HG03342 (cell line): ENCODE measurements at regions not wholly inside any gene's neighbourhood (a gene's known extent, or its start where the extent isn't known, plus 50 kb on each side); places are given as distances from the start of the nearest gene placed in this dataset.

Experiments used
- ATAC-seq: cut with Tn5 transposase; IDR thresholded peaks from one replicate; pipeline ENCODE4 v1.9.1; 2021; ENCODE audit warnings: mild to moderate bottlenecking, moderate library complexity; ENCODE audit not compliant: unreplicated experiment

DNA sequence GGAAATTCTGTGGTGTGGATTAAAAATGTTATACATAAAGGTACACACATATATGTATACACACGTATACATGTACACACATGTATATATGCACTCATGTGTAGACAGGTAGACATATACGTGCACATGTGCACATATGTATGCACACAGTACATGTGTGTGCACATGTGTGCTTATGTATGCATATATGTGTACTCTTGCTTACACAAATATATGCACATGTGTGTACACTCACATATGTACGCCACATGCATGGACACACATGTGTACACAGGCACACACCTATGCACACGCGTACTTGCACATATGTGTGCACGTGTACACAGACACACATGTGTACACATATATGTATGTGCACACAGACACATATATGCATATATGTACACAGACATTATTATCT, 142.8 kb upstream of the SALL3 start:
- no peak for ATAC-seq

DNA sequence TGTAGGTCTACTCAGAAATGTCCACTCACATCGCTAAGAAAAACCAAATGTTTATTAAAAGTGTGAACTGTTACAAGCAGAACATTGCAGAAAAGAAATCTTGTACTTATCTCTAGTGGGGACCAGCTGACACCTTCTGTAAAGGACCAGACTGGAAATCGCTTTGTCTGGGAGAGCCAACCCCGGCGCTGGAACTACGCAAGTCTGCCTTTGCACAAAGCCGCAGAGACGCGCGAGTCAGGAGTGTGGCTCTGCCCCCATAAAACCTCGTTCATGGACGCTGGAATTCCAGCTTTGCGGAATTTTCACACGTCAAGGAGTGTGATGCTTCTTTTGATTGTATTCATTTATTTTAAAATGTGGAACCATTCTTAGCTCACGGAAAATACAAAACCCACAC, 141.9 kb upstream of the SALL3 start:
- ATAC-seq = no peak

DNA sequence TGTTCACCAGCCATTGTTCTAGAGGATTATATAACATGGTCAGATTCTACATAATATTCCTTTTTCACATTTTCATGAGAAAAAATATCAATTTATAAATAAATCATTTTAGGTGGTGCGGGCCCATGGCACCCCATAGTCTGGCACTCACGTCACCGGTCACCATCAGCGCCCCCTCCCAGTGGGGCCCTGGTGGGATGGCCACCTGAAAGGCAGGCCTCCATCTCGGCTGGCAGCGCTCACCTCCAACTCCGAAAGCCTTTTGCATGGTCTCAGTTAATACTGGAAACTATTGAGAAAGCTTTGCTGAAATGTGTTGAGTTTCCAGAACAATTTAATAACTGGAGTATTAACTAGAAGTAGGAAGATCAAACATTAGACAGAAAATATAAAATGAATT, 141.4 kb upstream of the SALL3 start:
- ATAC-seq = no peak

DNA sequence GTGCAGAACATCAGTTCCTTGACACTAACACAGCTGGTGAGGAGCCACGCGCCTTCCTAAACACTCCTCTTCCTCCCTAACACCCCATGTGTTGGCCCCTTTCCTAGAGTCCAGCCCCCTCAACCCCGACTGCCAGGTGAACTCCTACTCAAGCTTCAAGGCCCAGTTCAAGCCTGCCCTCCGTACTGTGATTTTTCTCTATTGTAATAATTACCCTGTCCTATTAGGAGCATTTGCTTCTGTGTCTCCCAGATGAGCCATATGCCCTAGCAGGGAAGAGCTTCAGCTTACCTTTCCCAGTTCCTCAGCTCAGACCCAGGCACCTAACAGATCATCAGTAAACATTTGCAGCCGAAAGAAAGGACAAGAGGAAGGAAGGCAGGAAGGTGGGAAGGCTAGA, 130.6 kb upstream of the SALL3 start:
- no peak for ATAC-seq

DNA sequence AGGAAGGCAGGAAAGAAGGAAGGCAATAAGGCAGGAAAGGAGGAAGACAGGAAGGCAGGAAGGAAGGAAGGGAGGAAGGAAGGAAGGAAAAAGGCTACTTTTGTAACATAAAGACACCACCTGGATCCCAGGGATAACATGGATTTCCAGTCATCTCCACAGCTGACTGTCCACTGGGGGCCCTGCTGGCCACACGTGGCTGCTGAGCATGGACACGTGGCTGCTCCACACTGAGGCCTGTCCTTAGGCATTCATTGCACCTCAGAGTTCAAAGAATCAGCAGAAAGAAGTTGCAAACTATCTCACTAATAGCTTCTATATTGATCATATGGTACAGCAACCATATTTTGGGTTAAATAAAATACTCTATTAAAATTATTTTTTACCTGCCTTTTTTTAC, 130.2 kb upstream of the SALL3 start:
- no peak for ATAC-seq

DNA sequence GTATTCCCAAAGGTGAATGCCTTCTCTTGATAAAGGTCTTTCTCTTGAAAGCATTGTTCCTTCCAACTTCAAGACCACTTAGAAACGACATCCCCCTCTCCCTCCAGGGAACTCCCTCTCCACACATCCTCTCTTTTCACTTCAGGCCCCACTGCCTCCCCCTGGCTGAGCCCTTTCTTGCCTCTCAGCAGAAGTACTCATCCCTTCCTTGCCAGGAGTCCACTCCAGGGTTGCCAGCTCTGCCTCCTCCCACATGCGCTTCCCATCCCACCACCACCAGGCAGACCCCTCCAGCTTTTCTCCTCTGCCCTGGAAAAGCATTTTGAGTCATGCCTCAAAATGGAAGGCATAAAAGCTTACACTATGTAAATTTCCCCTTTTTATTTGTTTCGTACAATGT, 126.3 kb upstream of the SALL3 start:
- ATAC-seq = no peak

DNA sequence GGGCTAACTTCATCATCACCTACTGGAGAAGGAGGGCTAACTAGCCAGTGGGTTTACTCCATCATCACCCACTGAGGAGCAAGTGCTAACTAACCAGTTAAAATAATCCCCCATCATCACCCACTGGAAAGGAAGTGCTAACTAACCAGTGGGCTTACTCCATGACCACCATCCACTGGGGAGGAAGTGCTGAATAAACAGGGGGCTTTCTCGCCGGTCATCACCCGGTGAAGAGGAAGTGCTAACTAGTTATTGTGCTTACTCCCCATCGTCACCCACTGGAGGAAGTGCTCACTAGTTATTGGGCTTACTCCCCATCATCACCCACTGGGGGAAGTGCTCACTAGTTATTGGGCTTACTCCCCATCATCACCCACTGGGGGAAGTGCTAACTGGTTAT, 124.4 kb upstream of the SALL3 start:
- ATAC-seq = no peak

DNA sequence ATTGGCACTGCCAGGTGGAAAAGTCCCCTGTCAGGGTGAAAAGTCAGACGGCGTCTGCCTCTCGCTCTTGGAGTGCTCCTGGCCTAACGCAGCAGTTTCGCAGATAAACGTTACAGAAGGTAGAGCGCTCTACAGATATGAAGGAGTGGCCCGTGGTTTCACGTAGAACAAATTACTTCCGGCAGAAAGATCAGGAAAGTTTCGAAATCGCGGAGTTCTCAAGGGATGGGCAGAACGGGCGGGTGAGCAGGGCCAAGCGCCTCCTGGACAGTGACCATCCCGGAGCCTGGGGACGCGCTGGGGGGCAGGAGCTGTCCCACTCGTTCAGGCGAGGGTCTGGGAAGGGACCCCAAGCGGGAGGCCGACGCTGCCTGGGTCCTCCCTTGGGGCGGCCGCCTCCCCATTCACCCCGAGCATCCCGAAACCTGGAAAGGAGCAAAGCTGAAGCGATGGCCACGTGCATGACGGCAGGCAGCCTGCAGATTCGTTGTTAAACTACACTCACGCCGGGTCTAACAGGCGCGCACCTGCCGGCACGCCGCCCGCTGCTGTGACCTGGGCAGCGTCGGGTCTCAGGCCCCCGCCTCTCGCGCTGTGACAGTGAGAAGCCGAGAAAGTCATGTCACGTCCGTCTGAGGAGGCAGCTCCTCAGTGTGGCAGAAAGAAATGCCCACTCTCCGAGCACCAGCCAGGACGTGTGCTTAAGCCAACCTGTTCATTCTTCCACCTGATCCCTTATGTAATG, 122.9 kb upstream of the SALL3 start:
- no peak for ATAC-seq

DNA sequence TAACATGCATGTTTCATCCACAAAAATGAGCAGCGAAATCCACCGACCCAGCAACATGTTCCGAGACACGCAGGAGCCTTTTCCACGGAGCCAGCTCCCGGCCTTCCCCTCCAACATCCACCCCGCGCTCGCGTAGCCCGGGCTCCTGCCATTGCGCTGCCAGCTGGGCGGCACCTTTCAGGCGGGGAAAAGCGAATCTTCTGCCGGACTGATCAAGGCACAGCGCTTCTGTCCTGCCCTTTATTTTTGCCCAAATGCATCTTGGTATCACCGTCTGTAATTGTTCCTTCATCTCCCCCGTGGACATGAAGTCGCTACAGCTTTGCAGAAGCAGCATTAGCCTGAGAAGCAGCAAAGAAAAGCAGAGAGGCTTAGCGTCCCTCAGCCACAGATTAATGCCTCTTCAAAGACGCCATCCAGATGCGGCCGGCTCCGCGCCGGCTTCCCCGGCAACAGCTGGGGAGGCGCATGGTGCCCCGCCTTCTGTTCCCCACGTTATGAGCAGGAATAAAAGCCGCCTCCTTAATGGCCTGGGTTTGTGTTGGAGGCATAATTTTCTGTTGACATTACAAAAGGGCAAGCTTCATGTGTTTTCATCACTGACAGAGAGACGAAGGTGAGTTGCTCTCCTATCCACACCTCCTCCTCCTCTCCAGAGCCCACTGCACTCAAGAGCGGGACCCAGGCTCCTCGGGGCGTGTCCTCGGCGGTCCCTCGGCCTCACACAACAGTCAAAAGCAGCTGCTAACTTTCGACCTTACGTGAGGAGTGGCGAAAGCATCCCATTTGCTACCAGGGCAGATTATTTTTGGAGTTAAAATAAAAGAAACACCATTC, 122.1 kb upstream of the SALL3 start:
- no peak for ATAC-seq

DNA sequence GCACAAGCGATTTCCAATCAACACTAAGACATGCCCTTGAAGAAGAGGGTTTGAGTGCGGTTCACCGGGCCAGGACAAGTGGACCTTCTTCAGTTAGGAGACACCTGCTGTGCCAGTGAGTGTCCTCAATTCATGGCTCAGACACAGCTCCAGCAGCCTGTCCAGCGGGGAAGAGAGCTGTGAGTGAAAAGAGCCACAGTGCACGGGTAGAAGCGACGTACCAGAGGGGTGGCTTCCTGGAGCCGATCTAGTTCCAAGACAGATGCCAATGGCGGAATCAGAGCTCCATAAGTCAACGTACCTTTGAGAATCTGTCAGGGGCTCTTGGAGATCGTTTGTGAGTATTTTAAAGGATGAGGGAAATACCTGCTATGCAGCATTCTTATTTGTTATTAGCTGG, 119.9 kb upstream of the SALL3 start:
- no peak for ATAC-seq

DNA sequence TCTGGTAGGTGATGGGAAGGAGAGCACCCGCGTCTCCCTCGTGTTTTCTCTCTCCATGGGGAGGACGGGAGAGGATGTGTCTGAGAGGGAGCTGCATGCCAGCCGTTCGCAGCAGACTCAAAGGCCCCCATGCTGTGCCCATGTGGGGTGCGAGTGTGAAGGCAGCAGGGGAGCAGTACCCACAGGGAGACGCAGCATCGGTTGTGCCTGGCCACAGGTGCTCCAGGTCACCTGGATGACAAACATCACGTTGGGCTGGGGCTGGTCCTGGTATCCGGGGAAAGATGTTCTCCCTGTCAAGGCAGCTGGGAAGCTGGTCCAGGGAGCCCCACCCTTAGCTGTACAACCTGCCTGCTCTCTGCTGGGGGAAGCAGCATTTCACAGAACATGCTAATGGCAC, 119.5 kb upstream of the SALL3 start:
- ATAC-seq = no peak

DNA sequence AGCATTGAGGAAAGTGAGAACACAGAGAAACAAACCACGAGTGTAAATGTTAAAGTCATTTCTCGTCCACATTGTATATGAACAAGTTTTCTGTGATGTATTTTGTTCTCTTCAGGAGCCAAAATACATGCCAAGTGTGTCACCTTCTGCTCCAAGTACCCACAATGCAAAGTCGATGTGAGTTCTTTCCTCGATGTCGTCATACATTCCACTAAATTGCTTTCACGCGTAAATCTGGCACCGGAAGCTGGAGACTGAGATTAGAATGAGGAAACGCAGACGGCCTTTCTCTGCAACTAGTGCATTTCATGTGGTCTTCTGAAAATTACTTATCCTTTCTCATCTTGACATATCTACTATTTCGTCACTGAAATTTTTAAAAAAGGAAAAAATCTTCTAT, 118.5 kb upstream of the SALL3 start:
- no peak for ATAC-seq

DNA sequence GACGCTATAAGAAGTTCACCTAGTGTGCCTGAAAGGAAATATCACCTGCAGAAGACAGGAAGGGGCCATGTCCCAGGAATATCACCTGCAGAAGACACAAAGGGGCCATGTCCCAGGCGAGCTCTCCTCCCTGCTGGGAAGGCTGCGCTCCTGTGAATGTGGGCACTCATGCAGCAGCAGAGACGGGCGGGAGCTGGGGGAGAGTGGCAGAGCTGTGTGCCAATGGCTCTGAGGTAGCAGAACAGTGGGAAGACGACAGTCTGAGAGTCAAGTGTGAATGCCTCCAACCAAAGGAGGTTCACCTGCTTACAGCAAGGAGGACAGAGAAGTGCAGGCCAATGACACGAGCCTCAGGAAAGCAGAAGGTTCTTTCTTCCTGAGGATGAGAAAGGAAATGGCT, 117.9 kb upstream of the SALL3 start:
- no peak for ATAC-seq

DNA sequence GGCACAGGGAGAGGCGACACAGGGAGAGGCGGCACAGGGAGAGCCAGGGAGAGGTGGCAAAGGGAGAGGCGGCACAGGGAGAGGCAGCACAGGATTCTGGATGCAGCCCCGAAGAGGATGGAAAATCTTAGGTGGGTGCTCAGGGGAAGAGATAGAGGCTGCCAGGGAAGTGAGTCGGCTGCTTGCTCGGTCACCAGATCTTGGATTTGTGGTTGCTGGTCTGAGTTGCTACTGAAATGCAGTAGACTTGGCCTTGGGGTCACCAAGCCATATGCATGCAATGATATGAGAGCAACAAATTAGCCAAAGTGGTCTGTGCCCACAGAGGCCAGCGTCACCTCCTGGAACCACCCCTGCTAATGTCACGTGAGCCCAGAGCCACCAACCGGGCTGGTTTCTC, 117.2 kb upstream of the SALL3 start:
- ATAC-seq = no peak

DNA sequence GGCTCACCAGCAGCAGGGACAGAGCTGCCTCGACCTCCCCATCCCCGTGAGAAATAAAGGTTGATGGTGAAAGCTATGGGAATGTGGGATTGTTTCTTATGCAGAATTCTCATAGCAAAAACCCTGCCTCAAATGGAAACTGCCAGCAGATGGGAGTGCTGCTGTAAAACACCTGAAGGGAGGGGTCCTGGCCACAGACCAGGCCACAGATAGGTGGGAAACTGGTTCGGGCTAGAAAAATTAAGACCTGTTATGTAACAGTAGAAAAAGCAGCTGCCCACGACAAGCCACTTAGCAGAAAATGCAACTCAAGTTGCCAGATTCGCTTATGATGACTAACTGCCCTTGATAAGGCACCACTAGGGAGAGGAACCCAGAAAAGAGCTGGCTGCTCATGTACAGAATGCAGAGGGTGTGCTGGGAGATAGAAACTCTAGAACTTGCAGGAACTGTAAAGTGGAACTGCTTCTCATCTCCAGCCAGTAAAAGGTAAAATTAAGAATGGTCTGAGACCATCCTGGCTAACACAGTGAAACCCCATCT, 114.5 kb upstream of the SALL3 start:
- ATAC-seq = no peak

DNA sequence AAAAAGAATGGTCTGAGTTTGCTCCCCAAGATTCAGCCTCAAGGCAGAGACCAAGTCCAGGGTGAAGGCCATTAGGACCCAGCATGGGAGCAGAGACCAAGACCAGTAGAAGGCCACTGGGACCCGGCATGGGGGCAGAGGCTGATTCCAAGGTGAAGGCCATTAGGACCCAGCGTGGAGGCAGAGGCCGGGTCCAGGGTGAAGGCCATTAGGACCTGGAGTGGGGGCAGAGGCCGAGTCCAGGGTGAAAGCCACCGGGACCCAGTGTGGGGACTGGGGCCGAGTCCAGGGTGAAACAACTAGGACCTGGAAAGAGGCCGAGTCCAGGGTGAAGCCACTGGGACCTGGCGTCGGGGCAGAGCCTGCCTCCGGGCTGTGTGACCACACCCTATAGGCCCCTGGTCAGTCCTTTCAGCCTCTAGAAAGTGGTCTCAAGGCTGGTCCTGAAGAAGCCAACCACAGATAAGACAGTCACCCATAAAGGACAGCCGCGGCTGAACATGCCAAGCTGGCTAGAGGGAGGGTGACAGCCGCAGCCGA, 113.8 kb upstream of the SALL3 start:
- ATAC-seq = no peak

DNA sequence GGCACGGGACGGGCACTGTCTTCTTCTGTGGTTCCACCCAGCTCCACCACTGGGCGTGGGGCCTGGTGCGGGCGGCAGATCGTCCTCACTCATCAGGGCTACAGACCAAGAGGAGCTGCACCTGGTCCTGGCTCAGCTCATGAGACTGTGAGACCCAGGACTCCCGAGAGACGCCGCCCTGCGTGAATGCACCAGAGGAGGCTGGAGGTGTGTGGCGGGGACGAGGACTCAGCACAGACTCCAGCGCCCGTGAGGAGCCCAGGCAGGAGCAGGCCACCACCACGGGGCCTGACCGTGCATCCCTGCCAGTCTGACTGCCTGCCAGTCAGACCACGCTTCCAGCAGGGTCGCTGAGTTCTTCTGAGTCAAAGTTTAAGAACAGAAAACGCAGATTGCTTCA, 112.5 kb upstream of the SALL3 start:
- no peak for ATAC-seq

DNA sequence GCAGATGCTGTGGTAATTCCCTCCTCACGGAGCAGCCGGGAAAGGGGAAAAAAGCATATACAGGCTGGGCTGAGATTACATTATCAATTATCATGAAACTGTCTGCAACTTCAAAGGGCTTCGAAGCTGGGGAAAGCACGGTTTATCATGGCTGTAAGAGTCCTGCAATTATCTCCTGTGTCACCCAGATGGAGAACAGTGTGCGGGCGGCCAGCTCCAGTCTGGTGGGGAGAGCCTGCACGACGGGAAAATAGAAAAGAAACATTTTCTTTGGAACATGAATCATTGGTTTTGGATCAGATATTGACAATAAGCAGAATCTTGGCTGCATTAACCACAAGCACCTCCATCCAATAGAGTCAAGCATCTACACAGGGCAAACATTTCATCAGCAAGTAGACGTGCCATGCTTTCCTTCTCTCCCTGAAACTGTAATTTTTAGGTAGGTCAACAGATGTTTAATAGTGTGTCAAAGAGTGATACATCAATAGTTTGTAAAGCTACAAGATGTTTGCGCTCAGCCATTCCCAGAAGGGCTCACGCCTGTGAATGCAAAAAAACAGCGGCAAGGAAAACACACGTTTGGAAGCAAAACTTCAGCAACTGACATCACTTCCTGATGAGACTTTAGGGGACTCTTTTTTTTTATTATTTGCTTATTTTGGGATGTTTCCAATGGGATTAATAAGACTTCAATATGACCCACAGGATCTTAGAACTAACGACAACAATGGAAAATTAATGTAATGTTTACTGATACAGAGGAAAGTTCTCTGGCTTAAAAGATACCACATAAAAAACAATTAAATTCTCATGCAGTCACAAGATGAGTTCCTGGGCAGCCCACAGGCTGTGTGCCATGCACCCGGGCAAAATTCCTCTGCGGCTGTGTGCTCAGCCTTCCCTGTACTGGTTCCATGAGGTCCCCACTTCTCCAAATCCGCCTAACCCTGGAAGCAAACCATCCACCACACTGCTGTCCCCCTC, 111.0 kb upstream of the SALL3 start:
- no peak for ATAC-seq

DNA sequence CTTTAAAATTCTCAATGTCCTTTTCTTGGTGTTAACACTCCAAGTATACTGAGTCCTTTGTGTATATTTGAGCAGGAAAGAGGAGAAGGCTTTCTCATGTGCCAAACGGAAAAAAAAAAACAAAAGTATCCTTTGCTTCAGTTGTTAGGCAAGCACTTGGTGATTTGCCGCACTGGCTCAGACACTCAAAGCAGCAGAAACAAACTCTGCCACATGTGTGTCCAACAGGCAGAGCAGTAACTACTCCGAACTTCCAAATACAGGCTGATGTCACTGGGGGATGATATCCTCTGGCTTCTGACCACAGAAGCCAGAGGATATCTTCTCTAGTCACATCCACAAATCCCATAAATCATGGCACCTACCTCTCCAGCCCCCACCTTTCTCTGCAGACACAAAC, 108.0 kb upstream of the SALL3 start:
- ATAC-seq = no peak

DNA sequence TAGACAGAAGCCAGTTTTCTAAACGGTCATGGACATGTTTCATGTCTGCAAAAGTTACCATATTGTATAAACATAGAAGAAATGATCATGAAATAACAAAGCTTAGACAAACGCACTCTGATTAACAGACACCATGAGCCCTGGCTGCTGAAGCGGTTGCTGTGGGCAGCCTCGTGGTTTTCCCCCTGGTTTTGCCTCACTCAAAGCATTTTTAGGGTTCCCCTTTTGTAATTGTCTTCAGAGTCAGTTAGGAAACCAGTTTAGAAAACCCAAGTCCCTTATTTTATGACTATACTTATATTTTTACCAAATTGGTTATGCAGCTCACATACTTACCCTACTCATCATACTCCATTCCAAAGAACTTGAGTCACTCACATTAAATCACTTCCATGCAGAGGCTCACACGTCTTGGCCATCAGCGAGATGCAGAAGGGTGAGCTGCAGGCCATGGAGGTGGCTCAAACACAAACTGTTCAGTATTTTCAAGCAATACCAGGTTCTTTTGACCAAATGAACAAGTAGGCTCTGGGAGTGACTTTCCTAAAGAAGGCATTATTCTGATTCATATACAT, 105.6 kb upstream of the SALL3 start:
- no peak for ATAC-seq
